RWPE2 (cell line): ENCODE measurements at regions not wholly inside any gene's neighbourhood (a gene's known extent, or its start where the extent isn't known, plus 50 kb on each side); places are given as distances from the start of the nearest gene placed in this dataset.

Experiments used
- ATAC-seq: fragments of 200-7000 bp; cut with Tn5 transposase; 3 replicates; pipeline ENCODE4 v1.9.1; 2021; ENCODE audit warnings: low read depth
- DNase-seq: peaks from one replicate; pipeline ENCODE4 v3.0.0-alpha.2; 2020; ENCODE audit warnings: low spot score
- H3K27ac ChIP-seq: fragments of 450-650 bp; 2 replicates; pipeline ENCODE4 v1.5.1; 2017; ENCODE audit warnings: mild to moderate bottlenecking; ENCODE audit not compliant: poor library complexity, severe bottlenecking
- H3K27me3 ChIP-seq: fragments of 250-450 bp; sonication (Bioruptor Pico); 2 replicates; pipeline ENCODE4 v1.5.1; 2021; ENCODE audit warnings: mild to moderate bottlenecking, moderate library complexity; ENCODE audit not compliant: insufficient read depth, poor library complexity, severe bottlenecking
- H3K36me3 ChIP-seq: fragments of 250-450 bp; sonication (Bioruptor Pico); 2 replicates; pipeline ENCODE4 v1.5.1; 2020; ENCODE audit warnings: low read depth, mild to moderate bottlenecking, moderate library complexity
- H3K4me1 ChIP-seq: fragments of 250-450 bp; sonication (Bioruptor Pico); 2 replicates; pipeline ENCODE4 v1.5.1; 2021; ENCODE audit warnings: mild to moderate bottlenecking, moderate library complexity; ENCODE audit not compliant: insufficient read depth, poor library complexity, severe bottlenecking
- H3K4me3 ChIP-seq: fragments of 250-450 bp; sonication (Bioruptor Pico); 2 replicates; pipeline ENCODE4 v1.5.1; 2021; ENCODE audit warnings: mild to moderate bottlenecking, moderate library complexity; ENCODE audit not compliant: severe bottlenecking
- H3K9me3 ChIP-seq: fragments of 250-450 bp; sonication (Bioruptor Pico); 2 replicates; pipeline ENCODE4 v1.5.1; 2021; ENCODE audit warnings: mild to moderate bottlenecking, moderate library complexity; ENCODE audit not compliant: severe bottlenecking
- CTCF ChIP-seq: fragments of 450-650 bp; IDR thresholded peaks from one replicate; pipeline ENCODE4 v1.5.1; 2017; ENCODE audit warnings: mild to moderate bottlenecking, moderate library complexity; ENCODE audit not compliant: poor library complexity, severe bottlenecking

GRCh38 chr2:221051162-221051561, 520.9 kb downstream of the EPHA4 start:
- no peak for TF ChIP-seq CTCF
- ATAC-seq = no peak

GRCh38 chr2:221060376-221060775, 511.7 kb downstream of the EPHA4 start:
- DNase-seq (no peak), ATAC-seq (no peak)
- H3K27me3 ChIP-seq = no peaks in the 10 kb centered on the region
- H3K4me3 ChIP-seq = no peak overlapping the region
- TF ChIP-seq CTCF = no peak
- no peaks in the 10 kb centered on the region for H3K9me3 ChIP-seq
- H3K4me1 ChIP-seq = no peaks in the 10 kb centered on the region
- no peaks in the 10 kb centered on the region for H3K36me3 ChIP-seq
- no peak overlapping the region for H3K27ac ChIP-seq

More at GRCh38 chr2:221051162-221051561, 520.9 kb downstream of the EPHA4 start:
- no peak overlapping the region for H3K27ac ChIP-seq
- H3K4me3 ChIP-seq = no peak overlapping the region
- H3K9me3 ChIP-seq = no peaks in the 10 kb centered on the region
- no peaks in the 10 kb centered on the region for H3K27me3 ChIP-seq
- no peak for DNase-seq
- no peaks in the 10 kb centered on the region for H3K36me3 ChIP-seq
- H3K4me1 ChIP-seq = no peaks in the 10 kb centered on the region

- Histone ChIP-seq H3K4me3 (no peak overlapping the region), H3K4me1 (no peaks in the 10 kb centered on the region), H3K36me3 (no peaks in the 10 kb centered on the region), H3K27me3 (no peaks in the 10 kb centered on the region), H3K9me3 (no peaks in the 10 kb centered on the region), H3K27ac (no peak overlapping the region)
- no peak for DNase-seq
- TF ChIP-seq CTCF = no peak
- no peak for ATAC-seq
Measured at GRCh38 chr2:221063568-221063967, 508.5 kb downstream of the EPHA4 start.

GRCh38 chr2:221064058-221064854, 507.8 kb downstream of the EPHA4 start:
- DNase-seq (no peak), ATAC-seq (no peak)
- TF ChIP-seq CTCF = no peak
- H3K9me3 ChIP-seq = no peaks in the 10 kb centered on the region
- no peaks in the 10 kb centered on the region for H3K27me3 ChIP-seq
- no peaks in the 10 kb centered on the region for H3K4me1 ChIP-seq
- no peaks in the 10 kb centered on the region for H3K36me3 ChIP-seq
- H3K4me3 ChIP-seq = no peak overlapping the region
- no peak overlapping the region for H3K27ac ChIP-seq

GRCh38 chr2:221064880-221065279, 507.2 kb downstream of the EPHA4 start:
- no peak overlapping the region for H3K4me3 ChIP-seq
- no peaks in the 10 kb centered on the region for H3K36me3 ChIP-seq
- no peaks in the 10 kb centered on the region for H3K27me3 ChIP-seq
- DNase-seq (no peak), ATAC-seq (no peak)
- H3K27ac ChIP-seq = no peak overlapping the region
- H3K4me1 ChIP-seq = no peaks in the 10 kb centered on the region
- H3K9me3 ChIP-seq = no peaks in the 10 kb centered on the region
- TF ChIP-seq CTCF = no peak
